NCI-H146 treated with DMSO at 0.1 percent for 48 hours (cell line): ENCODE measurements at regions not wholly inside any gene's neighbourhood (a gene's known extent, or its start where the extent isn't known, plus 50 kb on each side); places are given as distances from the start of the nearest gene placed in this dataset.
"Not testable (repeated sequence)": the region's sequence is repeated elsewhere in the genome, so short reads cannot be mapped to it uniquely, and the experiment has no call there.

Experiments used
- DNase-seq: peaks from one replicate; lab custom pipeline; 2025; ENCODE audit not compliant: unreplicated experiment; lab: John Stamatoyannopoulos, UW

DNA sequence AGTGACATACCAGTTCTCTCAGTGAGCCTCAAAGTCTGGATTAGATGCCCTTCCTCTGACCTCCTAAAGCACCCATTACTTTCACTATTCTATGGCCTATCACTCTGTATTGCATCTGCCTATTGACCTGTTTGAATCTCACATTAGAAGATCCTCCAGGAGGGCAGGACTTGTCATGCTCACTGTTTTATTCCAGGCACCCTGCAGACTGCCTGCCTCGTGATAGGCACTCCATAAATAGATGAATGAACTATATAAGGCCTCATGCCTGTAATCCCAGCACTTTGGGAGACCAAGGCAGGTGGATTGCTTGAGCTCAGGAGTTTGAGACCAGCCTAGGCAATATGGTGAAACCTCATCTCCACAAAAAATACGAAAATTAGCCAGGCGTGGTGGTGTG lies 160.1 kb upstream of the CADM1 start:
- no peak for DNase-seq

- no peak for DNase-seq
These were observed 159.6 kb upstream of the CADM1 start for GRCh38 chr11:115663790-115664189.

DNA sequence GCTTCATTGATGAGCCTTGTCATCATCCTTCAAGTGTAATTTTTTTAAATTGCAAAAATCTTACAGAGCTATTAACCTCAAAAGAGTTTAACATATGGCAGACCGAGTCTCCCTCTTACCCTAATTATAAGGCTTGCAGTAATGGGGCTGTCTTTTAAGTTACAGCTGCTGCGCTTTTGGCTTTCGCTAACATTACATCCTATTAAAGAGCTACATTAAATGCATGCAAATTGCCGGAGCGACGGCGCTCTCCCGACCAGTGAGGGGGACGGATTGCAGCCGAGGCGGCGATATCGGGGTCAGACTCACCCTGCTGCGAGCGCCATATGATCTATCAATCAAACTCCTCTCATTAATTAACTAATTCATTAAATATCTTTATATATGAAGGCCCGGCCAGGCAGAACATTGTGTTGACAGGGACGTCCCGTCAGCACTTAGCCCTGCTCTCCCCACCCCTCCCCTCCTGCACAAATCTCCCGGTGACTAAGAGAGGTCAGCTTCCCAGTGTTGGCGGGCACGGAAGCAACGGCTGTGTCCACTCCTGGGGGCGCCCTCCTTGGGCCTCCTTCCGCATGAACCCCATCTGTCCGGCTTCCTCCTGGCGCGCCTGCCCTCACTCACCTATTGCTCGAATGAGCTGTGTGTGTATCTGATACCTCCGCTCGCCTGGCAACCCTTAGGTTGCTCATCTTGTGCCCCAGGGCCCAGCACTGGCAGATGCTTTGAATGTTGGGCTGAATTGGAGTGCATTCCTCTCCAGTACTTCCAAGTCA lies 156.0 kb upstream of the CADM1 start:
- peak; percentile 26 for DNase-seq

DNA sequence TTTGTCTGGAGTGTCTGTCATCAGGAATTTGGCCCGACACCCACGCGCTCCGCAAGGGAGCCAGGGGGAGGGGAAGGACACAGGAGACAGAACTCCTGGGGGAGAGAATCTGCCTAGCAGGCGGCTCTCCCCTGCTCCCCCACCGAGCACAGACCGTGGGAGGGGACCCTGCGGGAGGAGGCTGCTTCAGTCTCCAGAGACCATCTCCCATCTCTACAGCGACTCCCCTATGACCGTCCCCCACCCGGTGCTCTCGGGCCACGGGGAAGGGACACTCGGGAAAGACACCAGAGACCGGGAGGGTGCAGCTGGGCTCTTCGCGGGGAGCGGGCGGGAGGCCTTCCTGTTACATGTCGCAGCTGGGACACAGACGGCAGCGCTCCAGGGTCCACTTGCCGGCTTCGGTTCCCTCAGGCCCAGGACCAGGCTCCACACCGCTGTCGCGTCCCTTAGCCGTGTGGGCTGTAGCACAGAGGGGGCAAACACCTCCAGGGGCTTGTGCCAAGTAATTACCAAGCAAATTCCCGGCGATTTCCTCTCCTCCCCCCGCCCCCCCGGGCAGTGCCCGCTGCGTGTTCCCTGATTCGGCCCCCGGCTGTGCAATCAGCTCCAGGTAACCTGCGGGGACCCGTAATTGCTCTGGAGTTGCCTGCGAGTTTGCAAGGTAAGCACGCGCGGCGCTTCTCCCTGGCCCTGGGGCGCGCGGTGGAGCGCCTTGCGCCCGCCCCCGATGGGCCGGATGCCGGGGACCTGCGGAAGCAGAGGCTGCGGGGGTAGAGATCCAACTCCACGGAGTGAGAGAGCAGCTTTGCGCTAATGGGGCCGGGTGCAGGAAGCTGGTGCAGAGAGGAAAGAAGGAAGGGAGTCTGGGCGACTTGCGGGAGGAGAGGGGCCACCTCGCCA lies 155.1 kb upstream of the CADM1 start:
- DNase-seq, result peak; percentile 55

GRCh38 chr11:115657586-115657985 lies 153.4 kb upstream of the CADM1 start:
- no peak for DNase-seq

GRCh38 chr11:115656669-115657068 lies 152.5 kb upstream of the CADM1 start:
- DNase-seq, result peak; percentile 45

DNA sequence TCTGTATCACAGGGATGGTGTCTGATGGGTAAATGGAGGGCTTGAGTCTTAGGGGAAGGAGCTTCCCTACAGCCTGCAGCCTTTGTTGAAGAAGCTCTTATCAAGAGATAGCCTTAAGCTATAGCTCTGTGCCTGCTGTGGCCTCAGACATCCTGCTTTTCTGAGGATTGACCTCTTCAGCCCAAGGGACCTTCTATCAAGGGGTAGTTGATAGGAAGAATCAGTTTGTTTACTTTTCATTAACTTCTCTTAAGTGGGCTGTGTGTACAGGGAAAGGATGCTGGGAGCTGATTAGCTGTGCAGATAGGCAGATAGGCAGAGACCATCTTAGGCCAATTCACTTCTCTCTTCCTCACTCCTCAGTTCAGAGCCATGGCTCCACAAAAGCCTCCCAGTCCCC lies 151.8 kb upstream of the CADM1 start:
- peak; percentile 48 for DNase-seq

DNA sequence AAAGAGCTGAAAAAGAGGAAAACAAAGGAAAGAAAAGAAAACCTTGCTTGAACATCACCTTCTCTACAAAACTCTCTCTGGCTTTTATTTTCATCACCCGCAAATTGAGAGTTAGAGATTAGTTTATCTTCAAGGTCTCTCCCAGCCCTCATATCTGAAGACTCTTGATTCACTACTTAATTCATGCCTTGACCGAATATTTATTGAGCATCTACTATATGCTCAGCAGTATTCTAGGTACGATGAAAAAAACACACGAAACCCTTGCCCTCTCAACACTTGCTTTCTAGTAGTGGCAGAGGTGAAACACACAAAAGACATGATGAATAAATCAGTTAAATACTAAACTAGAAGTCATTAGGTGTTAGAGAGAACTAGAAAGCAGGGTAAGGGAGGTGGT lies 150.6 kb upstream of the CADM1 start:
- DNase-seq, result no peak

- DNase-seq, result no peak
These were observed 149.7 kb upstream of the CADM1 start for GRCh38 chr11:115653926-115654325.

DNA sequence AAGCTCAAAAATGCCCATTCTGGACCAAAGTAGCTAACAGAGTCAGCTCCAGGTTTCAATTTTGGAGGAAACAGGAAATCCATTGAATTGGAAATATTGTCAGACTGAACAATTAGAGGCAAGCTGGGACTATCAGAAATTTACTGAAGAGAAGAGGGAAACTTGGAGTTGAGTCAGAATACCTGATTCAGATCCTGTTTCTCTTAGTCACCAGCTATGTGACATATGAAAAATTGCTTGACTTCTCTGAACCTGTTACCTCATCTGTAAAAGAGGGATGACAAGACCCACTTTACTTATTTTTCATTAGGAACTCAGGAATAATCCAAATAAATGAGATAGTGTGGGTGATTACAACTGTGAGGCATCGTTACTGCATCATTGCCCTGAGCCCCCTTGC lies 148.9 kb upstream of the CADM1 start:
- no peak for DNase-seq

- DNase-seq, result no peak
These were observed 148.3 kb upstream of the CADM1 start for GRCh38 chr11:115652496-115652895.

DNA sequence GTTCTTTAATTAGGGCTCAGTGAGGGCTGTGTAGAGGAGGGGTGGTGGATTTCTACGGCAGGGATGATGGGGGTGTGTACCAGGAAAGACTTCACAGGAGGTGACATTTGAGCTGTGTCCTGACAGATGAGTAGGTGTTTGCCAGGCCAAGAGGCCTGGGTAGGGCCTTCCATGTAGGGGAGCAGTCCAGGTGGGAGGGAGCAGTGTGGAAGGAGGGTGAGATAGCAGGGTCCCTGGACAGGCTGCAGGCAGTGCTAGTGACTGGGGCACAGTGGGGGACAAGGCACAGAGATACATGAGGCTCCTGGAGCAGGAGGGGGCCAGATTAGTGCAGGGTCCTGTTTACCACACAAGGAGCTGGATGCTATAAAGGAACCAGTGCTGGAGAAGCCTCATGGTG lies 147.9 kb upstream of the CADM1 start:
- DNase-seq, result no peak

DNA sequence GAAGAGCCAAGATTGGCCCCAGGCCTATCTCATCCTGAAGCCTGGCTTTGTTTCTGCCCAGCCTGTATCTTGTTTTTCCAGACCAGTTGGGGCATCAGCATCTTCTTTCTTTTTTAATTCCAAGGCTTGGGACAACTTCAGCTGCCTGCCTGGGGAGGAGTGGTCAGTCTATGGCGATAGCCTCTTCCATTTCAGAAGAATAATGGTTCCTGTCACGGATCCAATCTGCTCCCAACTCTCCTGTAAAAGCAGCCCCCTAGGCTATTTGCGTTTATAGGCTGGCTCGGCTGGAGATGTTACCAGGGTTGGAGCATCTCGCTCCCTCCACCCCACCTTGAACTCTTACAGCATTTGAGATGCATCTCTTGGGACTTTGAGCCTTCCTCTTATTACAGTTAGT lies 145.2 kb upstream of the CADM1 start:
- peak; percentile 16 for DNase-seq

DNA sequence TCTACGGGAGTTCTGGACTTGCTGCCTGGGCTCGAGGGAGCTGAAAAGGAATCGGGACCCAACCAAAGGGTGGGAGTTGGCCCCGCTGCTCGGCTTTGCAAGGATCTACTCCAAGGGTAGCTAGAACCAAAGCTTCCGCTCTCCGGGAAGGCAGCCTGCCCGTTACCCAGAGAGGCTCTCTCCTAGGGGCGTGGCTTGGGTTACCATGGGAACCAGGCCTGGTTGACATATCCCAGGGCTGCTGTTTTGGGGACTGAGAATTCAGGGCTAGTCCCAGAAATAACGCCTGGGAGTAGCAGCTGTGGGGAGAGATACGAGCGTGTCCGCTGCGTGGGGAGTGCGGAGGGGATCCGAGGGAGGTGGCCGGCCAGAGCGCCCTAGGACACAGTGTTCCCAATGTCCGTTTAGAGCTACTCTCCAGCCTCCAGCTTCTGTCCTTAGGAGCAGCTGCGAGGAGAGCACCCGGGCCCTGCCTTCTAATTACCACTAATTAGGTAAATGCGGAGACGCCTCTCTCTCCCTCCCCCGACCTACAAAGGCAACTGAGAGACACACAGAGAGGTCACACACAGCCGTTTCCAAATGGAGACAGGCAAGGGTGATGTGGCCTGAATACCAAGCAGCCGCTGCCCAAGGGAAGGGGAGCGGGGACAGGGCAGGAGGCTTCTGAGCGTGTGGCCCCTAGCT lies 141.6 kb upstream of the CADM1 start:
- peak; percentile 83 for DNase-seq

DNA sequence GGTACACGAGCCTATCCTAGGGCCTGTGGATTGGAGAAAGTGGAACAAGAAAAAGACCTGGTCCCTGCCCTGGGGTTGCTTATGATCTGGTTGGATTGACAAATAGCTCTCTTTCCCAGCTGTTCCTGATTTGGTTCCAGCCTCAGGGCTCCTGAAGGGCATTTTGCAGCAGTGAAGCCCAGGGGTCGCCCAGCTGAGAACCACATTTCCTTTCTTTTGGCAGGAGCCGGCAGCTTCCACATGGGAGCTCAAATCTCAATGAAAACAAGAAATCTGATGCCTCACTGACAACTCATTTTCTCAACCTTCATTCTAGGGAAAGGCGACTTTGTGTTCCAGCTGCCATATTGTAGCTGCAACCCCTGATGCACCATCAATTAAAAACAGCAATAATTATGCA lies 140.6 kb upstream of the CADM1 start:
- no peak for DNase-seq

GRCh38 chr11:115643549-115644270 lies 139.5 kb upstream of the CADM1 start:
- no peak for DNase-seq

DNA sequence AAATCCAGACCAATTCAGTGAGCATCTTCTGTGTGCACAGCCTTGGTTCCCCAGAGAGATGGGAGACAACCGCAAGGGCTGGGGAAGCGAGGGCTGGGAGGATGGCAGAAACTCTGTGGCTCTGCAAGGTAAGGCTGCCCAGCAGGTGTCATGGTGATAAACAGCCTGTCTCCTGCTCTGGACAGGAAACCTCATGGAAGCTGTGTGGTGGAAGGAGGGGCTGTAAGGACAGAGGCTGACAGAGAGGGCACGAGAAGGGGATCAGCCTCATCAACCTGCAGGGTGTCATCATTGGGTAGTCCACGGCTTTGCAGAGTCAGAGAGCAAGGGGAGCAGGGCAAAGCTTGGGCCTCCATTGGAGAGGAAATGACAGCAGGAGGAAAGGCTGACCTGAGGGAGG lies 138.4 kb upstream of the CADM1 start:
- DNase-seq, result peak; percentile 25

GRCh38 chr11:115637599-115638241 lies 133.5 kb upstream of the CADM1 start:
- no peak for DNase-seq

DNA sequence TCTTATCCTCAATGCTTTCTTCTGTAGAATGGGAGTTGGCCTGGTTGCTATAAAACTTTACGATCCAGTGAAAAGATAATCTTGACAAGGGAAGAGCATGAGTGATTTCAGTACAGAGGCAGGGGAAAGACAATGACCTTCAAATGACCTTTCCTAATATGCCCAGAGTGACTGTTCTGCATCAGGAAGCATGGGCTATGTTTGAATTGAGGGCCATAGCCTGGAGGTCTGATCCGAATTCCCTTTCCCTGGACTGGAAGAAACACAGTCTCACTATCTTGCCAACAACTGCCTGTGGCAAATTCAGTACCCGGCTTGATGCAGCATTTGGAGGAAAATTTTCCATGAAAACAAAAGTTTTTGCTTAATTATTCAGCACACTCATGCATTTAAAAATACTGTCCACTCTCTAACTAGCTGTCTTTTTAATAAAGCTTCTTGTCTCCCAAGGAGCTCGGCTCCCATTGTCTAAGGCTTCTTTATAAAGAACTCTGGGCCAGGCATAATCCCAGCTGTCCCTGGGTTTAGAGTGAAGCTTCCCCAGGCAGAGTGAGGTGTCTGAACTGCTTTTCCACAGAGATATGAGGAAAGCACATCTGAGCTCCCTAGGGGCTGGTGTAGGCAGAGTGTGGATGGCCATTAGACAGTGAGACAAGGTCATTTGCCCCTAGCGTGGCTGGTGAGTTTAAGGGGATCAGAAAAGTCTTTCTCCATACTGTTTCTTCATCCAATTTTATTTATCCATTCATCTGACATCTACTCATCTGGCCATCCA lies 132.7 kb upstream of the CADM1 start:
- DNase-seq, result no peak

DNA sequence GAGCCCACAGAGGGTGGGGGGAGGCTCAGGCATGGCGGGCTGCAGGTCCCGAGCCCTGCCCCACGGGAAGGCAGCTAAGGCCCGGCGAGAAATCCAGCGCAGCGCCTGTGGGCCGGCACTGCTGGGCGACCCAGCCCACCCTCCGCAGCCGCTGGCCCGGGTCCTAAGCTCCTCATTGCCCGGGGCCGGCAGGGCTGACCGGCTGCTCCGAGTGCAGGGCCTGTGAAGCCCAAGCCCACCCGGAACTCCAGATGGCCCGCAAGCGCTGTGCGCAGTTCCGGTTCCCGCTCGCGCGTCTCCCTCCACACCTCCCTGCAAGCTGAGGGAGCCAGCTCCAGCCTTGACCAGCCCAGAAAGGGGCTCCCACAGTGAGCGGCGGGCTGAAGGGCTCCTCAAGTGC lies 129.8 kb upstream of the CADM1 start:
- not testable (repeated sequence) for DNase-seq
